ENCODE measurements at regions not wholly inside any gene's neighbourhood (a gene's known extent, or its start where the extent isn't known, plus 50 kb on each side); places are given as distances from the start of the nearest gene placed in this dataset.

DNA sequence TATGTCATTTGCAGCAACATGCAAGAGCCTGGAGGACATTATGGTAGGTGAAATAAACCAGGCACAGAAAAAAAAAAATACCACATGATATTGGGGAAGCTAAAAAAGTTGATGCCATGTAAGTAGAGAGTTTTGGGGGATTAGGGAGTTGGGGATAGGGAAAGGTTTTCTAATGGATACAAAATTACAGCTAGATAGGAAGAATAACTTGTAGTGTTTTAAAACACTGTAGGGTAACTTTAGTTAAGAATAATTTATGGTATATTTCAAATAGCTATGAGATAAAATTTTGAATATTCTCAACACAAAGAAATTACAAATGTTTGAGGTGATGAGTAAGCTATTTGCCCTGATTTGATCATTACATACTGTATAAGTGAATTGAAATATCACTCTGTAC is 1456.7 kb upstream of the MIR17HG start:
- Mint-ChIP-seq H3K9me3 (peaks cover 8% of the 10 kb centered on the region), H3K4me3 (no peak overlapping the region), H3K4me1 (no peaks in the 10 kb centered on the region), H3K27ac (no peak overlapping the region), H3K27me3 (no peaks in the 10 kb centered on the region), H3K36me3 (ENCODE audit: low read depth) (no peaks in the 10 kb centered on the region)
- TF ChIP-seq, protein P1, sequence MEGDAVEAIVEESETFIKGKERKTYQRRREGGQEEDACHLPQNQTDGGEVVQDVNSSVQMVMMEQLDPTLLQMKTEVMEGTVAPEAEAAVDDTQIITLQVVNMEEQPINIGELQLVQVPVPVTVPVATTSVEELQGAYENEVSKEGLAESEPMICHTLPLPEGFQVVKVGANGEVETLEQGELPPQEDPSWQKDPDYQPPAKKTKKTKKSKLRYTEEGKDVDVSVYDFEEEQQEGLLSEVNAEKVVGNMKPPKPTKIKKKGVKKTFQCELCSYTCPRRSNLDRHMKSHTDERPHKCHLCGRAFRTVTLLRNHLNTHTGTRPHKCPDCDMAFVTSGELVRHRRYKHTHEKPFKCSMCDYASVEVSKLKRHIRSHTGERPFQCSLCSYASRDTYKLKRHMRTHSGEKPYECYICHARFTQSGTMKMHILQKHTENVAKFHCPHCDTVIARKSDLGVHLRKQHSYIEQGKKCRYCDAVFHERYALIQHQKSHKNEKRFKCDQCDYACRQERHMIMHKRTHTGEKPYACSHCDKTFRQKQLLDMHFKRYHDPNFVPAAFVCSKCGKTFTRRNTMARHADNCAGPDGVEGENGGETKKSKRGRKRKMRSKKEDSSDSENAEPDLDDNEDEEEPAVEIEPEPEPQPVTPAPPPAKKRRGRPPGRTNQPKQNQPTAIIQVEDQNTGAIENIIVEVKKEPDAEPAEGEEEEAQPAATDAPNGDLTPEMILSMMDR (IDR thresholded peaks at IDR 0.05) = no peak
- intact Hi-C loops (cut with micrococcal nuclease) = no loop called here
- no peak for ATAC-seq (ENCODE audit: low read depth)
- CTCF ChIA-PET = no interaction called here
- DNase-seq = no peak
- POLR2A ChIA-PET = no interaction called here

DNA sequence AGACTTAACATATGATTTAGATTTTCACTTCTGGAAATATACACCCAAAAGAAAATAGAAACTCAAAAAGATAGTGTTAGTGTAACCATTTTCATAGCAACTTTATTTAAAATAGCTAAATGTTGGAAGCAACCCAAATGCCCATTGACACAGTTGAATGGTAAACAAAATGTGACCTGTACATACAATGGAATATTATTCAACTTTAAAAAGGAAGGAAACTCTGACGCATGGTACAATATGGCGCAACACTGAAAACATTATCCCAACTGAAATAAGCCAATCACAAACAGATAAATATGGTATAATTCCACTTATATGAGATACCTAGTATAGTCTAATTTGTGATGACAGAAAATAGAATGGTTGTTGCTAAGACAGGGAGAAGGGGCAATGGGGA is 1456.1 kb upstream of the MIR17HG start:
- Mint-ChIP-seq H3K27me3 (no peaks in the 10 kb centered on the region), H3K36me3 (ENCODE audit: low read depth) (no peaks in the 10 kb centered on the region), H3K4me1 (no peaks in the 10 kb centered on the region), H3K27ac (no peak overlapping the region), H3K4me3 (no peak overlapping the region), H3K9me3 (peaks cover 8% of the 10 kb centered on the region)
- POLR2A ChIA-PET = no interaction called here
- DNase-seq (no peak), ATAC-seq (ENCODE audit: low read depth) (no peak)
- intact Hi-C loops (cut with micrococcal nuclease) = no loop called here
- TF ChIP-seq, protein P1 (IDR thresholded peaks at IDR 0.05) = no peak
- CTCF ChIA-PET = no interaction called here

DNA sequence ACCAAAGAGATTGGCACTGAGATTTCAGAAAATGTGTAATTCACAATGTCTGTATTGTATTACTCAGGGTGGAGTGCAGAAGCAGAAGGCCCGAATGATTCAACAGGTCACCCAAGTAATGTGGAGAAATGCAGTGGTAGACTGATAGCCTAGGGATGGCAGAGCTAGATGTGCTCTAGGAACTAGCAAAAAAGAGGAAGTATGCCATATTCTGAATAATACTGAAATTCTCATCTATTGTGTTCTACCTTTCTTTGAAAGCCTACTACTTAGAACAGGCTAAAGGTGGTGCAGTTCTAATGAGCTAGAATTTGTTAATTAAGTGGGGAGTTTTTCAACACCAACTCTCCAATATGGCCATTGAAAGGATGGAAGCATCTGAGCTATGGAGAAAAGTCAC is 1449.8 kb upstream of the MIR17HG start:
- intact Hi-C loops (cut with micrococcal nuclease) = no loop called here
- ChIA-PET CTCF (no interaction called here), POLR2A (no interaction called here)
- no peak overlapping the region for H3K4me3 Mint-ChIP-seq
- H3K27me3 Mint-ChIP-seq = no peaks in the 10 kb centered on the region
- no peaks in the 10 kb centered on the region for H3K36me3 Mint-ChIP-seq (ENCODE audit: low read depth)
- no peaks in the 10 kb centered on the region for H3K4me1 Mint-ChIP-seq
- no peak overlapping the region for H3K27ac Mint-ChIP-seq
- peaks cover 8% of the 10 kb centered on the region for H3K9me3 Mint-ChIP-seq
- TF ChIP-seq, protein P1 (IDR thresholded peaks at IDR 0.05) = no peak
- no peak for DNase-seq
- ATAC-seq (ENCODE audit: low read depth) = no peak

DNA sequence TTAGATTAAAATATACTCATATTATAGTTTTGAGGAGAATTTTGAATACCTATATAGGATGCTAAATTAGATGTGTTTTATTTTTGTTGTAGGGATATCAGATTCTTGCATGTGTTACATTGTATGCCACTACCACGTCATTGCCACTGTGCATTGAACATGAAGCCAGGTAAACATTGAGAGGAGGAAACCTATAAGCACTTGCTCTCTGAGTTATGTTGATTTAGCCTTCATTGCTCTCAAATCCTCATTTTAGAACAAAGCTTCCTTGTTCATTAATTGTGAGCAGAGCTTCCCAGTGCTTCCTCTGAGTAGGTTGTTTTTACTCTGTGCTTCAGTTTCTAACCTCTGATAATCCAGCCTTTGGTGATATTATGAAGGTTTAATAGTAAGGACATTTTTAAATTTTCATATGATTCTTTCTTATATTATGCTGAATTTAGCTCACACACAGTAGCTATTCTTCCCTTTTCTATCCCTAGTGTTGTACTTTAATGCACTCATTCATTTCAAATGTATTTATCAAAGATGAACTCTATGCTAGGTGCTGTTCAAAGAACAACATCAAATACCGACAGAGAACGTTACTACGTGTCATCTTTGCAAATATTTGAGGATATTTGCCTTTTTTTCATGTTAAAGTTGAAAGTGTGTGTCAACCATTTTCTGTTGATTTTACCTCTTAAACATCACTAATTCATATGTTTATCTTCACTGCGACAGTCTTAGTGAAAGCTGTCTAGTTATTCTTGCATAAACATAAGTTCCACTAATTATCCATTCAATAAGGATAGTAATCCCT is 1448.0 kb upstream of the MIR17HG start:
- DNase-seq (no peak), ATAC-seq (ENCODE audit: low read depth) (no peak)
- no peak overlapping the region for H3K27ac Mint-ChIP-seq
- no peak overlapping the region for H3K4me3 Mint-ChIP-seq
- ChIA-PET CTCF (no interaction called here), POLR2A (no interaction called here)
- peaks cover 8% of the 10 kb centered on the region for H3K9me3 Mint-ChIP-seq
- TF ChIP-seq, protein P1 (IDR thresholded peaks at IDR 0.05) = no peak
- no peaks in the 10 kb centered on the region for H3K27me3 Mint-ChIP-seq
- intact Hi-C loops (cut with micrococcal nuclease) = no loop called here
- H3K4me1 Mint-ChIP-seq = no peaks in the 10 kb centered on the region
- H3K36me3 Mint-ChIP-seq (ENCODE audit: low read depth) = no peaks in the 10 kb centered on the region

DNA sequence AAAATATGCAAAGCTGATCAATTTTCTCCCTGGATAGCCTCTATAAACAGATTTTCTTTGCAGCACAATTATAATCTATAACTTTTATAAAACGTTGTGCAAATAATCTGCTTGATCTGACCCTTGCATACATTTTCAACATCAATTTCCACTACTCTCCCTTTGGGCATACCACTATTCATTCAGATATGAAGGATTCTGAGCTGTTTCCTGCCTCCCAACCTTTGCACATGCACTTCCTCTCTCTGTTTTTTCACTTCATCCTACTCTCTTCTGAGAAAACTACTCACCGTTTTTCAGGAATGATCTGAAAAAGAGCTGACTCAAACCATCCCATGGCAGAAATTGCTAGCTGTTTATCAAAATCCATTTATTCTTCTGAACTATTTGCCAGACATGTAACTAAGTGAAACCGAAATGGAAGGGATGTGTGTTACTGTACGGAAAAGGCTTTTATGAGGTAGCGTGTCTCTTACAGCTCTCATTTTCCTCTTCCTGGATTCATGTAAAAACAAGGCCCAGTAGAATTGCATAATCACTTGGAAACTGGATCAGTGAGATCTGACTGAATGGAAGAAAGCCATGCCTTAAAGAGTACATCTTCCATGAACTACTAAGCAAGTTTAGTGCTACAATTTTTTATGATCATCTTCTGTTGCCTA is 1447.3 kb upstream of the MIR17HG start:
- intact Hi-C loops (cut with micrococcal nuclease) = no loop called here
- ChIA-PET POLR2A (no interaction called here), CTCF (no interaction called here)
- ATAC-seq (ENCODE audit: low read depth) (no peak), DNase-seq (no peak)
- no peak overlapping the region for H3K27ac Mint-ChIP-seq
- no peaks in the 10 kb centered on the region for H3K27me3 Mint-ChIP-seq
- TF ChIP-seq, protein P1 (IDR thresholded peaks at IDR 0.05) = no peak
- no peaks in the 10 kb centered on the region for H3K36me3 Mint-ChIP-seq (ENCODE audit: low read depth)
- H3K4me1 Mint-ChIP-seq = no peaks in the 10 kb centered on the region
- H3K4me3 Mint-ChIP-seq = no peak overlapping the region
- peaks cover 11% of the 10 kb centered on the region for H3K9me3 Mint-ChIP-seq
